H1 (cell line): ENCODE measurements at regions not wholly inside any gene's neighbourhood (a gene's known extent, or its start where the extent isn't known, plus 50 kb on each side); places are given as distances from the start of the nearest gene placed in this dataset.

Source experiments
- CTCF ChIA-PET: fragments of 300-600 bp; sonication (Branson Sonifier 250); formaldehyde crosslinking; loops from one replicate; lab custom pipeline; 2021; ENCODE audit not compliant: partially characterized antibody; lab: Charles Lee
- POLR2A ChIA-PET: fragments of 300-600 bp; sonication (Branson Sonifier 250); formaldehyde crosslinking; loops from one replicate; lab custom pipeline; 2021; ENCODE audit warnings: inconsistent platforms; ENCODE audit not compliant: partially characterized antibody; lab: Charles Lee
- DNase-seq, 2 experiments: peaks; one replicate each; pipeline versions ENCODE4 v3.0.0 to v3.0.0-alpha.2; 2010 to 2022; ENCODE audit warnings: low spot score in 2 of 2, low read depth in 1 of 2, mixed read lengths in 1 of 2
- FAIRE-seq: peaks from 2 replicates; lab custom pipeline; 2011; peaks lifted over from hg19 to GRCh38; lab: Jason Lieb, UNC
- H2AFZ ChIP-seq: 2 replicates; pipeline ENCODE4 v1.8.1; 2012; ENCODE audit warnings: low read length, inconsistent platforms
- H2AK5ac ChIP-seq: 2 replicates; pipeline ENCODE4 v1.6.1; 2013; ENCODE audit warnings: low read depth, low read length
- H2BK120ac ChIP-seq: replicated peaks from 2 replicates; pipeline ENCODE3; 2013; ENCODE audit warnings: low read depth, low read length, inconsistent platforms
- H2BK12ac ChIP-seq: 2 replicates; pipeline ENCODE4 v1.6.1; 2013; ENCODE audit warnings: low read depth, low read length
- H2BK15ac ChIP-seq: 2 replicates; pipeline ENCODE4 v1.6.1; 2013; ENCODE audit warnings: low read length
- H2BK20ac ChIP-seq: 2 replicates; pipeline ENCODE4 v1.6.1; 2013; ENCODE audit warnings: low read length
- H2BK5ac ChIP-seq: 2 replicates; pipeline ENCODE4 v1.6.1; 2013; ENCODE audit warnings: low read depth, low read length
- H3K14ac ChIP-seq: 2 replicates; pipeline ENCODE4 v1.6.1; 2013; ENCODE audit warnings: inconsistent platforms; ENCODE audit not compliant: insufficient read length
- H3K18ac ChIP-seq: 2 replicates; pipeline ENCODE4 v1.6.1; 2013; ENCODE audit warnings: low read length; ENCODE audit errors: extremely low read depth
- H3K23ac ChIP-seq: 2 replicates; pipeline ENCODE4 v1.6.1; 2013; ENCODE audit warnings: inconsistent platforms; ENCODE audit not compliant: insufficient read length
- H3K23me2 ChIP-seq: 2 replicates; pipeline ENCODE4 v1.6.1; 2013; ENCODE audit warnings: low read depth, low read length
- H3K27ac ChIP-seq: 2 replicates; pipeline ENCODE4 v1.6.1; 2011; ENCODE audit warnings: low read depth, low read length, inconsistent platforms
- H3K27me3 ChIP-seq, 4 experiments: replicated peaks in 1 of 4; 1 replicate in 1 of 4; 2 replicates in 3 of 4; pipeline versions ENCODE4 v1.6.1 to v1.8.1; 2011 to 2013; ENCODE audit warnings: low read length in 3 of 4, mild to moderate bottlenecking in 3 of 4, inconsistent platforms in 2 of 4, mixed read lengths in 2 of 4, moderate library complexity in 1 of 4; ENCODE audit not compliant: control insufficient read depth in 3 of 4, insufficient read depth in 3 of 4; ENCODE audit errors: extremely low read depth in 1 of 4
- H3K36me3 ChIP-seq, 4 experiments: 2 replicates each; pipeline versions ENCODE4 v1.6.1 to v1.8.1; 2011 to 2013; ENCODE audit warnings: mild to moderate bottlenecking in 4 of 4, low read length in 3 of 4, moderate library complexity in 2 of 4, control low read depth in 1 of 4, inconsistent platforms in 1 of 4; ENCODE audit not compliant: insufficient read depth in 4 of 4, control insufficient read depth in 2 of 4
- H3K4ac ChIP-seq: replicated peaks from 2 replicates; pipeline ENCODE3; 2013; ENCODE audit warnings: low read length, low read depth, mixed read lengths, inconsistent platforms; ENCODE audit not compliant: insufficient read length
- H3K4me1 ChIP-seq, 4 experiments: replicated peaks in 1 of 4; 1 replicate in 1 of 4; 2 replicates in 3 of 4; pipeline versions ENCODE4 v1.6.1 to v1.8.1; 2011 to 2013; ENCODE audit warnings: low read length in 3 of 4, inconsistent platforms in 2 of 4, mixed read lengths in 1 of 4; ENCODE audit not compliant: insufficient read depth in 4 of 4, control insufficient read depth in 3 of 4
- H3K4me2 ChIP-seq, 2 experiments: 2 replicates each; pipeline versions ENCODE4 v1.6.1 to v1.8.1; 2011 to 2013; ENCODE audit warnings: low read depth in 2 of 2, low read length in 2 of 2, control low read depth in 1 of 2, inconsistent platforms in 1 of 2, mild to moderate bottlenecking in 1 of 2; ENCODE audit not compliant: insufficient read depth in 1 of 2
- H3K4me3 ChIP-seq, 4 experiments: fragments of 200-600, 300-600 bp in 1 of 4; sonication (generic), shearing (Covaris generic), sonication (Bioruptor Twin) in 1 of 4; 2 replicates each; pipeline versions ENCODE4 v1.5.1 to v1.8.1; 2011 to 2016; ENCODE audit warnings: low read length in 4 of 4, low read depth in 3 of 4, control low read depth in 2 of 4, inconsistent platforms in 2 of 4, mild to moderate bottlenecking in 2 of 4, mixed read lengths in 1 of 4, moderate library complexity in 1 of 4; ENCODE audit not compliant: insufficient read depth in 2 of 4; ENCODE audit errors: extremely low read depth in 1 of 4
- H3K56ac ChIP-seq: replicated peaks from 2 replicates; pipeline ENCODE3; 2013; ENCODE audit warnings: low read depth, mild to moderate bottlenecking, mixed read lengths, low read length, inconsistent platforms; ENCODE audit not compliant: insufficient read length
- H3K79me1 ChIP-seq: 2 replicates; pipeline ENCODE4 v1.6.1; 2013; ENCODE audit warnings: low read depth, low read length, control low read depth
- H3K79me2 ChIP-seq, 2 experiments: 2 replicates each; pipeline versions ENCODE4 v1.6.1 to v1.8.1; 2012 to 2013; ENCODE audit warnings: low read length in 2 of 2, mild to moderate bottlenecking in 2 of 2, inconsistent platforms in 1 of 2; ENCODE audit not compliant: insufficient read depth in 2 of 2, control insufficient read depth in 1 of 2
- H3K9ac ChIP-seq, 4 experiments: replicated peaks in 1 of 4; 1 replicate in 1 of 4; 2 replicates in 3 of 4; pipeline versions ENCODE4 v1.6.1 to v1.8.1; 2011 to 2013; ENCODE audit warnings: low read depth in 3 of 4, low read length in 3 of 4, control low read depth in 2 of 4, mild to moderate bottlenecking in 2 of 4, moderate library complexity in 2 of 4, inconsistent platforms in 1 of 4; ENCODE audit errors: extremely low read depth in 1 of 4
- H3K9me3 ChIP-seq, 2 experiments: 2 replicates each; pipeline versions ENCODE4 v1.6.1 to v1.8.1; 2012 to 2013; ENCODE audit warnings: mild to moderate bottlenecking in 2 of 2, moderate library complexity in 2 of 2, control low read depth in 1 of 2, inconsistent platforms in 1 of 2, low read depth in 1 of 2, low read length in 1 of 2, mixed read lengths in 1 of 2; ENCODE audit not compliant: insufficient read depth in 2 of 2
- H4K20me1 ChIP-seq, 2 experiments: replicated peaks in 1 of 2; 2 replicates each; pipeline versions ENCODE3 to v1.8.1; 2011 to 2013; ENCODE audit warnings: inconsistent platforms in 2 of 2, low read length in 2 of 2, mild to moderate bottlenecking in 1 of 2; ENCODE audit not compliant: insufficient read depth in 2 of 2, control insufficient read depth in 1 of 2
- H4K5ac ChIP-seq: 2 replicates; pipeline ENCODE4 v1.6.1; 2013; ENCODE audit warnings: low read length, low read depth, mixed read lengths, inconsistent platforms; ENCODE audit not compliant: insufficient read length
- H4K8ac ChIP-seq: 2 replicates; pipeline ENCODE4 v1.8.0; 2013; ENCODE audit warnings: mild to moderate bottlenecking, moderate library complexity, low read length, inconsistent platforms; ENCODE audit not compliant: insufficient read depth; ENCODE audit errors: extremely low read depth
- H4K91ac ChIP-seq: replicated peaks from 2 replicates; pipeline ENCODE3; 2013; ENCODE audit warnings: low read length, mixed read lengths, inconsistent platforms; ENCODE audit not compliant: insufficient read length
- BACH1 ChIP-seq: IDR thresholded peaks from 2 replicates; pipeline ENCODE4 v1.6.1; 2012; ENCODE audit warnings: low read length, improper control_type of control experiment
- BCL11A ChIP-seq, 2 experiments: IDR thresholded peaks; one replicate each; pipeline ENCODE4 v1.6.1; 2011; ENCODE audit warnings: low read depth in 2 of 2, low read length in 2 of 2, mild to moderate bottlenecking in 2 of 2
- CBX5 ChIP-seq: fragments of 300-800, 300-1000 bp; sonication (generic); IDR thresholded peaks from 2 replicates; pipeline ENCODE4 v1.7.1; 2016; ENCODE audit warnings: antibody characterized with exemption, low read length, low read depth
- CTCF ChIP-seq, 3 experiments: IDR thresholded peaks; 1 replicate in 2 of 3; 2 replicates in 1 of 3; pipeline versions ENCODE4 v1.5.1 to v1.6.1; 2011; ENCODE audit warnings: low read length in 3 of 3, mild to moderate bottlenecking in 3 of 3, inconsistent platforms in 2 of 3, low read depth in 1 of 3, moderate library complexity in 1 of 3; ENCODE audit not compliant: insufficient read depth in 1 of 3; ENCODE audit errors: control extremely low read depth in 1 of 3
- POU5F1 ChIP-seq: IDR thresholded peaks from 2 replicates; pipeline ENCODE4 v1.6.1; 2011; ENCODE audit warnings: low read depth, mild to moderate bottlenecking, low read length, moderate library complexity
- SAP30 ChIP-seq: fragments of 300-600 bp; sonication (generic); IDR thresholded peaks from 2 replicates; pipeline ENCODE4 v1.7.1; 2012; ENCODE audit warnings: low read length, moderate library complexity, mild to moderate bottlenecking, inconsistent platforms; ENCODE audit not compliant: insufficient read depth, insufficient replicate concordance
- TAF1 ChIP-seq: IDR thresholded peaks from 2 replicates; pipeline ENCODE4 v1.6.1; 2011; ENCODE audit warnings: mild to moderate bottlenecking, low read depth, low read length
- TCF12 ChIP-seq: IDR thresholded peaks from 2 replicates; pipeline ENCODE4 v1.6.1; 2011; ENCODE audit warnings: low read depth, mild to moderate bottlenecking, low read length
- TEAD4 ChIP-seq: IDR thresholded peaks from 2 replicates; pipeline ENCODE4 v1.6.1; 2012; ENCODE audit warnings: low read depth, low read length, inconsistent platforms, mixed read lengths
- USF2 ChIP-seq: IDR thresholded peaks from 2 replicates; pipeline ENCODE4 v1.6.1; 2011; ENCODE audit warnings: low read length, improper control_type of control experiment
- WGBS, 2 experiments: shearing (Covaris generic) in 1 of 2; methylation state at CpG; one replicate each; pipeline versions ENCODE4 v1.1.6 to v1.1.7; 2013 to 2015; ENCODE audit warnings: low lambda C conversion rate in 2 of 2, mixed read lengths in 2 of 2, inconsistent platforms in 1 of 2, low coverage in 1 of 2, missing lambda C conversion rate in 1 of 2; ENCODE audit not compliant: insufficient replicate concordance in 2 of 2, insufficient coverage in 1 of 2, insufficient read length in 1 of 2; ENCODE audit errors: extremely low coverage in 1 of 2, missing lambda C conversion rate in 1 of 2; 5-methylcytosine and 5-hydroxymethylcytosine counted together

- Histone ChIP-seq H3K4me3 (no peak overlapping the region), H2AFZ (no peak overlapping the region), H3K36me3 (no peaks in the 10 kb centered on the region), H2AK5ac (no peak overlapping the region), H3K27me3 (no peaks in the 10 kb centered on the region), H2BK15ac (no peak overlapping the region), H3K18ac (no peak overlapping the region), H3K9ac (no peak overlapping the region), H2BK5ac (no peak overlapping the region), H2BK120ac (no peak overlapping the region), H3K23me2 (no peaks in the 10 kb centered on the region), H2BK12ac (no peak overlapping the region), H3K4ac (no peak overlapping the region), H4K91ac (no peak overlapping the region), H4K20me1 (no peaks in the 10 kb centered on the region), H3K79me1 (no peaks in the 10 kb centered on the region), H3K27ac (no peak overlapping the region), H2BK20ac (no peak overlapping the region), H3K14ac (no peak overlapping the region), H3K56ac (no peak overlapping the region), H3K4me1 (peaks cover 0 to 6% (median under 1%) of the 10 kb centered on the region in 4 experiments; a peak in 4 of 7 replicates), H3K79me2 (no peaks in the 10 kb centered on the region), H3K9me3 (peaks cover 0 to 9% of the 10 kb centered on the region in 2 experiments; a peak in 1 of 4 replicates), H4K8ac (no peak overlapping the region), H3K4me2 (no peak overlapping the region), H4K5ac (no peak overlapping the region), H3K23ac (no peak overlapping the region)
- FAIRE-seq = no peak
- ChIA-PET CTCF (interaction anchor here (0.6 to 1.0 kb wide), 3 partner anchors 13 to 119 kb away, joined by 4 read pairs; no protein-coding TSS in a partner anchor), POLR2A (no interaction called here)
- DNase-seq = no peak
- WGBS, 2 experiments = 93% methylated on average over 1 of the region's 1 CpG; no CpG with 5 or more reads in 1 of the 2 experiments
- TF ChIP-seq CBX5 (no peak), USF2 (no peak), CTCF (IDR thresholded peaks at IDR 0.05; ENCODE audit: control extremely low read depth in 1 of 3, insufficient read depth in 1 of 3, low read depth in 1 of 3, low read length in 3 of 3) (peak in 2 of 3 experiments; percentile 8 to 17; a peak in 2 of 4 replicates), BCL11A (IDR thresholded peaks at IDR 0.05; ENCODE audit: low read depth in 2 of 2, low read length in 2 of 2) (no peak), TCF12 (no peak), BACH1 (no peak), SAP30 (no peak), TAF1 (no peak), POU5F1 (no peak), TEAD4 (peak; percentile 85)
These were observed 406.3 kb downstream of the NPIPA8 start for GRCh38 chr16:17930280-17930679.
